ENCODE measurements at regions not wholly inside any gene's neighbourhood (a gene's known extent, or its start where the extent isn't known, plus 50 kb on each side); places are given as distances from the start of the nearest gene placed in this dataset.

GRCh38 chr18:34550902-34551301 is 159.2 kb upstream of the DTNA start:
- CTCF ChIA-PET (ENCODE audit: low intra/inter-chr PET ratio, low total read pairs): no interaction called here
- in situ Hi-C loops (cut with HindIII; ENCODE audit: extremely low pct_ligation_motif_present, low pct_unique_long_range_greater_than_20kb): no loop called here
- POLR2A ChIA-PET: no interaction called here
- FAIRE-seq (no peak), ATAC-seq (no peak), DNase-seq (ENCODE audit: low spot score) (no peak)
- Histone ChIP-seq H3K27ac (ENCODE audit: extremely low read length, insufficient read depth, low read length) (no peak overlapping the region), H3K9me3 (ENCODE audit: low read length) (no peaks in the 10 kb centered on the region), H2AFZ (ENCODE audit: low read length) (no peak overlapping the region), H3K9ac (ENCODE audit: insufficient read depth, low read depth, low read length) (no peak overlapping the region), H3K36me3 (replicated peaks in 1 of 2; ENCODE audit: control insufficient read depth in 1 of 2, insufficient read depth in 2 of 2, low read length in 2 of 2) (no peaks in the 10 kb centered on the region), H3K79me2 (ENCODE audit: insufficient read depth, low read length) (no peaks in the 10 kb centered on the region), H3K4me1 (ENCODE audit: insufficient read depth, low read length) (no peaks in the 10 kb centered on the region), H3K4me2 (ENCODE audit: low read depth, low read length) (no peak overlapping the region), H3K27me3 (ENCODE audit: control insufficient read depth in 1 of 2, insufficient read depth in 2 of 2, low read length in 2 of 2) (no peaks in the 10 kb centered on the region), H3K4me3 (replicated peaks in 1 of 3; ENCODE audit: insufficient read depth in 1 of 3, low read depth in 2 of 3, low read length in 3 of 3) (no peak overlapping the region), H4K20me1 (ENCODE audit: insufficient read depth, low read length) (no peaks in the 10 kb centered on the region)
- BruUV-seq (replicated peaks): no TSS peak
- WGBS (ENCODE audit: low lambda C conversion rate): 90% methylated on average over 1 of the region's 1 CpG
- intact Hi-C loops (cut with micrococcal nuclease; ENCODE audit: unreplicated experiment): no loop called here
- TF ChIP-seq SKI (IDR thresholded peaks at IDR 0.05; ENCODE audit: partially characterized antibody): no peak
- no peak for TF ChIP-seq TBX2 (CRISPR knock-in tag; IDR thresholded peaks at IDR 0.05; ENCODE audit: borderline replicate concordance)
- TF ChIP-seq, protein P1, sequence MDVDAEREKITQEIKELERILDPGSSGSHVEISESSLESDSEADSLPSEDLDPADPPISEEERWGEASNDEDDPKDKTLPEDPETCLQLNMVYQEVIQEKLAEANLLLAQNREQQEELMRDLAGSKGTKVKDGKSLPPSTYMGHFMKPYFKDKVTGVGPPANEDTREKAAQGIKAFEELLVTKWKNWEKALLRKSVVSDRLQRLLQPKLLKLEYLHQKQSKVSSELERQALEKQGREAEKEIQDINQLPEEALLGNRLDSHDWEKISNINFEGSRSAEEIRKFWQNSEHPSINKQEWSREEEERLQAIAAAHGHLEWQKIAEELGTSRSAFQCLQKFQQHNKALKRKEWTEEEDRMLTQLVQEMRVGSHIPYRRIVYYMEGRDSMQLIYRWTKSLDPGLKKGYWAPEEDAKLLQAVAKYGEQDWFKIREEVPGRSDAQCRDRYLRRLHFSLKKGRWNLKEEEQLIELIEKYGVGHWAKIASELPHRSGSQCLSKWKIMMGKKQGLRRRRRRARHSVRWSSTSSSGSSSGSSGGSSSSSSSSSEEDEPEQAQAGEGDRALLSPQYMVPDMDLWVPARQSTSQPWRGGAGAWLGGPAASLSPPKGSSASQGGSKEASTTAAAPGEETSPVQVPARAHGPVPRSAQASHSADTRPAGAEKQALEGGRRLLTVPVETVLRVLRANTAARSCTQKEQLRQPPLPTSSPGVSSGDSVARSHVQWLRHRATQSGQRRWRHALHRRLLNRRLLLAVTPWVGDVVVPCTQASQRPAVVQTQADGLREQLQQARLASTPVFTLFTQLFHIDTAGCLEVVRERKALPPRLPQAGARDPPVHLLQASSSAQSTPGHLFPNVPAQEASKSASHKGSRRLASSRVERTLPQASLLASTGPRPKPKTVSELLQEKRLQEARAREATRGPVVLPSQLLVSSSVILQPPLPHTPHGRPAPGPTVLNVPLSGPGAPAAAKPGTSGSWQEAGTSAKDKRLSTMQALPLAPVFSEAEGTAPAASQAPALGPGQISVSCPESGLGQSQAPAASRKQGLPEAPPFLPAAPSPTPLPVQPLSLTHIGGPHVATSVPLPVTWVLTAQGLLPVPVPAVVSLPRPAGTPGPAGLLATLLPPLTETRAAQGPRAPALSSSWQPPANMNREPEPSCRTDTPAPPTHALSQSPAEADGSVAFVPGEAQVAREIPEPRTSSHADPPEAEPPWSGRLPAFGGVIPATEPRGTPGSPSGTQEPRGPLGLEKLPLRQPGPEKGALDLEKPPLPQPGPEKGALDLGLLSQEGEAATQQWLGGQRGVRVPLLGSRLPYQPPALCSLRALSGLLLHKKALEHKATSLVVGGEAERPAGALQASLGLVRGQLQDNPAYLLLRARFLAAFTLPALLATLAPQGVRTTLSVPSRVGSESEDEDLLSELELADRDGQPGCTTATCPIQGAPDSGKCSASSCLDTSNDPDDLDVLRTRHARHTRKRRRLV (CRISPR knock-in tag; IDR thresholded peaks at IDR 0.05): no peak
- TF ChIP-seq CEBPG (CRISPR knock-in tag; IDR thresholded peaks at IDR 0.05): no peak
- no peak for TF ChIP-seq ZSCAN12 (CRISPR knock-in tag; IDR thresholded peaks at IDR 0.05)
- TF ChIP-seq, protein P2, sequence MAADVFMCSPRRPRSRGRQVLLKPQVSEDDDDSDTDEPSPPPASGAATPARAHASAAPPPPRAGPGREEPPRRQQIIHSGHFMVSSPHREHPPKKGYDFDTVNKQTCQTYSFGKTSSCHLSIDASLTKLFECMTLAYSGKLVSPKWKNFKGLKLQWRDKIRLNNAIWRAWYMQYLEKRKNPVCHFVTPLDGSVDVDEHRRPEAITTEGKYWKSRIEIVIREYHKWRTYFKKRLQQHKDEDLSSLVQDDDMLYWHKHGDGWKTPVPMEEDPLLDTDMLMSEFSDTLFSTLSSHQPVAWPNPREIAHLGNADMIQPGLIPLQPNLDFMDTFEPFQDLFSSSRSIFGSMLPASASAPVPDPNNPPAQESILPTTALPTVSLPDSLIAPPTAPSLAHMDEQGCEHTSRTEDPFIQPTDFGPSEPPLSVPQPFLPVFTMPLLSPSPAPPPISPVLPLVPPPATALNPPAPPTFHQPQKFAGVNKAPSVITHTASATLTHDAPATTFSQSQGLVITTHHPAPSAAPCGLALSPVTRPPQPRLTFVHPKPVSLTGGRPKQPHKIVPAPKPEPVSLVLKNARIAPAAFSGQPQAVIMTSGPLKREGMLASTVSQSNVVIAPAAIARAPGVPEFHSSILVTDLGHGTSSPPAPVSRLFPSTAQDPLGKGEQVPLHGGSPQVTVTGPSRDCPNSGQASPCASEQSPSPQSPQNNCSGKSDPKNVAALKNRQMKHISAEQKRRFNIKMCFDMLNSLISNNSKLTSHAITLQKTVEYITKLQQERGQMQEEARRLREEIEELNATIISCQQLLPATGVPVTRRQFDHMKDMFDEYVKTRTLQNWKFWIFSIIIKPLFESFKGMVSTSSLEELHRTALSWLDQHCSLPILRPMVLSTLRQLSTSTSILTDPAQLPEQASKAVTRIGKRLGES (CRISPR knock-in tag; IDR thresholded peaks at IDR 0.05; ENCODE audit: borderline replicate concordance): no peak
- TF ChIP-seq SRSF1 (optimal IDR thresholded peaks at IDR 0.05; ENCODE audit: low read depth, low read length): no peak
- TF ChIP-seq RBFOX2 (IDR thresholded peaks at IDR 0.05; ENCODE audit: low read depth, low read length): no peak
- TF ChIP-seq ZNF709 (CRISPR knock-in tag; IDR thresholded peaks at IDR 0.05): no peak
- TF ChIP-seq ZNF768 (CRISPR knock-in tag; IDR thresholded peaks at IDR 0.05): no peak
- no peak for TF ChIP-seq ZMAT3 (CRISPR knock-in tag; conservative IDR thresholded peaks at IDR 0.05)
- TF ChIP-seq ZNF839 (CRISPR knock-in tag; IDR thresholded peaks at IDR 0.05; ENCODE audit: borderline replicate concordance): no peak
- no peak for TF ChIP-seq RCOR2 (CRISPR knock-in tag; IDR thresholded peaks at IDR 0.05)
- no peak for TF ChIP-seq ZNF451 (CRISPR knock-in tag; IDR thresholded peaks at IDR 0.05)
- TF ChIP-seq ZNF232 (CRISPR knock-in tag; IDR thresholded peaks at IDR 0.05; ENCODE audit: borderline replicate concordance): no peak
- TF ChIP-seq ZBTB38 (CRISPR knock-in tag; IDR thresholded peaks at IDR 0.05): no peak
- no peak for TF ChIP-seq ZBTB34 (CRISPR knock-in tag; IDR thresholded peaks at IDR 0.05)
- TF ChIP-seq ZNF782 (CRISPR knock-in tag; IDR thresholded peaks at IDR 0.05; ENCODE audit: borderline replicate concordance): no peak
